Cardiac muscle cell (in vitro differentiated cells and primary cell): ENCODE measurements at regions not wholly inside any gene's neighbourhood (a gene's known extent, or its start where the extent isn't known, plus 50 kb on each side); places are given as distances from the start of the nearest gene placed in this dataset.

Experiments
- DNase-seq, 2 donors: peaks; one replicate each; pipeline versions ENCODE4 v3.0.0 to v3.0.0-alpha.2; 2010 to 2017; ENCODE audit warnings: low read depth in 1 of 2, low spot score in 1 of 2
- H3K27ac ChIP-seq: fragments of 200-600 bp; sonication (generic); 2 replicates; pipeline ENCODE4 v1.5.1; 2016
- H3K27me3 ChIP-seq: fragments of 200-600 bp; sonication (generic); 2 replicates; pipeline ENCODE4 v1.6.0; 2016; ENCODE audit warnings: control low read depth
- H3K36me3 ChIP-seq: fragments of 200-600 bp; sonication (generic); 2 replicates; pipeline ENCODE4 v1.5.1; 2016; ENCODE audit warnings: control low read depth
- H3K4me1 ChIP-seq: fragments of 200-600 bp; sonication (generic); 2 replicates; pipeline ENCODE4 v1.8.1; 2017; ENCODE audit warnings: low read depth, mild to moderate bottlenecking, mixed run types
- H3K4me3 ChIP-seq: fragments of 200-600 bp; sonication (generic); 2 replicates; pipeline ENCODE4 v1.5.1; 2016; ENCODE audit warnings: mild to moderate bottlenecking
- H3K9me3 ChIP-seq: fragments of 200-600 bp; sonication (generic); 2 replicates; pipeline ENCODE4 v1.5.1; 2017; ENCODE audit warnings: low read depth, mild to moderate bottlenecking, control low read depth
- TF ChIP-seq, protein P1 (sequence below): IDR thresholded peaks from 2 replicates; pipeline ENCODE4 v1.5.1; 2012; ENCODE audit warnings: low read depth, mild to moderate bottlenecking, low read length

DNA sequence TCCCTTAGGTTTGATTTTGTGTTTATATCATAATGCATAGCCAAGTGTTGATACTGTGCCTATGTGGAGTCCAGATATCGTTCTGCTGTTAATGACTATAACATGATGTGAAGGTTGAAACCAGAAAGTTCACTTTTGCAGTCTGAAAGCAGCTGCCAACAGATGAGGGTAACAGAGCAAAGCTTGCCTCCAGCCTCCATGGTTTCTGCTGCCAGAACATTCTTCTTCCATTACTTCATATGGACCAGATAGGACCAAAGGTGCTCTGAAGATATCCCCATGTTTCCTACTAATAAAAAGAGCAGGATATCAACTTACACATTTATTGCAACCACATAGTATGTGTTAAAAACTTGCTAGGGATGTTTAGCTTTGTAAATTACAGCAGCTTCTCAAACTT, 394.1 kb downstream of the SPRY1 start:
- Histone ChIP-seq H3K27ac (no peak overlapping the region), H3K9me3 (no peaks in the 10 kb centered on the region), H3K36me3 (no peaks in the 10 kb centered on the region), H3K27me3 (no peaks in the 10 kb centered on the region), H3K4me1 (no peaks in the 10 kb centered on the region), H3K4me3 (no peak overlapping the region)
- DNase-seq = no peak
- TF ChIP-seq, protein P1, sequence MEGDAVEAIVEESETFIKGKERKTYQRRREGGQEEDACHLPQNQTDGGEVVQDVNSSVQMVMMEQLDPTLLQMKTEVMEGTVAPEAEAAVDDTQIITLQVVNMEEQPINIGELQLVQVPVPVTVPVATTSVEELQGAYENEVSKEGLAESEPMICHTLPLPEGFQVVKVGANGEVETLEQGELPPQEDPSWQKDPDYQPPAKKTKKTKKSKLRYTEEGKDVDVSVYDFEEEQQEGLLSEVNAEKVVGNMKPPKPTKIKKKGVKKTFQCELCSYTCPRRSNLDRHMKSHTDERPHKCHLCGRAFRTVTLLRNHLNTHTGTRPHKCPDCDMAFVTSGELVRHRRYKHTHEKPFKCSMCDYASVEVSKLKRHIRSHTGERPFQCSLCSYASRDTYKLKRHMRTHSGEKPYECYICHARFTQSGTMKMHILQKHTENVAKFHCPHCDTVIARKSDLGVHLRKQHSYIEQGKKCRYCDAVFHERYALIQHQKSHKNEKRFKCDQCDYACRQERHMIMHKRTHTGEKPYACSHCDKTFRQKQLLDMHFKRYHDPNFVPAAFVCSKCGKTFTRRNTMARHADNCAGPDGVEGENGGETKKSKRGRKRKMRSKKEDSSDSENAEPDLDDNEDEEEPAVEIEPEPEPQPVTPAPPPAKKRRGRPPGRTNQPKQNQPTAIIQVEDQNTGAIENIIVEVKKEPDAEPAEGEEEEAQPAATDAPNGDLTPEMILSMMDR = no peak

DNA sequence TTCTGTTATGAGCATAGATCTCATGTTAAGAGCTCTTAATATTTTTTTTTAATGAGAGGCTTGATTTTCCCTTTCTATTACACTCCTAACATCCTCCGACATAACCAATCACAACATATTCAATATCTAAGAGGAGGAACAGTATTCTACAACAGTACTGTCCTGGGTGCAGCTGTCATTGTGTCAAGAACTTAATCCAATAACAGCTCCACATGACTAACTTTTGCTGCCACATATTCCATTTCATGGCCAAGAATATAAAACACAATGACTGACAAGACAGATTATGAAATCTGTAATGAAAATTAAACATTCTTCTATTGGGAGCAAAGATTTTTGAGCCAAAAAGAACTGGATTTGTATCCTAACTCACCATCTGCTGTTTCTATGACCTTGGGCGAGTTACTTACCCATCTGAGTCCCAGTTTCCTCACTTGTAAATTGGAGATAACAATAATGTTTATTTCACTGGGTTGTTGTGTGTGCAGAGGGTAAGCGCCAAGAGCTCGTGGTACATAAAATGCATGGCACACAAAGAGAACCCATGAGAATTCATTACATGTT, 405.6 kb downstream of the SPRY1 start:
- TF ChIP-seq, protein P1 = no peak
- Histone ChIP-seq H3K4me1 (peaks cover 8% of the 10 kb centered on the region), H3K27ac (no peak overlapping the region), H3K4me3 (no peak overlapping the region), H3K9me3 (no peaks in the 10 kb centered on the region), H3K36me3 (no peaks in the 10 kb centered on the region), H3K27me3 (no peaks in the 10 kb centered on the region)
- DNase-seq = no peak

DNA sequence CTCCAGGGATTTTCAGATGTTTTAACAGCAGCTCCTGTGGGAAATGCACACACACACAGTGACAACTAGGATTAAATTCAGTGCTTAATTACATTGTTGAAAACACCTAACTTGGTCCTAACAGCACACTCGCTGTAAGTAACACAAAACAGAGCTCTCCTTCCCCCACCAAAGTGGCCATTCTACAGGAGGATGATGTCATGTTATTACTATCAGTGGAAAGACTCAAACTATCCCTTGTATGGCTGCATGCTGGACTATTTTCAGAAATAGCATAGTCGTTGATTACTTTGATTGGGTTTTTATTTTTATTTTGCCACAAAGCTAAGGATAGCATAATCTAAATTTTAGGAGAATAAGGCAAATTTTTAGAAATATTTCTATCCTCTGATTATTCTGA, 406.3 kb downstream of the SPRY1 start:
- no peaks in the 10 kb centered on the region for H3K36me3 ChIP-seq
- H3K27ac ChIP-seq = peak overlapping the region; percentile 25
- H3K4me3 ChIP-seq = no peak overlapping the region
- H3K4me1 ChIP-seq = peaks cover 8% of the 10 kb centered on the region
- DNase-seq = no peak
- TF ChIP-seq, protein P1 = no peak
- H3K27me3 ChIP-seq = no peaks in the 10 kb centered on the region
- no peaks in the 10 kb centered on the region for H3K9me3 ChIP-seq

DNA sequence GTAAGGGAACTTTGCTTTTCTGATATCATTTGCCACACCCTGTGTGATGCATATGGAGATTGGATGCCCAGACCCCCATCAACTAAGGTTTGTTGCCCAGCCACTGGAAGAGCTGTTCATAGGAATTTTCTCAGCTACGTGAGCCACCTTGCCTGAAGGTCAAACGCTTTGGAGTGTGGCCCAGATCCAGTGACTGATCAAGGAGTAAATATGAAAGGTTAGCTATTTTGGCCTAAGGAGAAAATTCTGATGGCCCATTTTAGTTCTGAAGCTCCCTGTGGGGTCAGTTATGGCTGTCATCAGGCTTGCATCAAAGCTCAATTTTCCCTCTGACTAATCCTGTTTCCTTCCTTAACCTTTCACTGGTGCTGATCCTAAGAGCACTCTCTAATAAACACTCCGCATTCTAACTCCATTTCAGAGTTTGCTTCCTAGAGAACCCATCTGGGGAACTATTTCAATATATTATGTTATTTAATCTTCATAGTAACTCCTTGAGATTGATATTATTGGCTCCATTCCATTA, 407.7 kb downstream of the SPRY1 start:
- peaks cover 8% of the 10 kb centered on the region for H3K4me1 ChIP-seq
- no peaks in the 10 kb centered on the region for H3K27me3 ChIP-seq
- no peaks in the 10 kb centered on the region for H3K9me3 ChIP-seq
- no peaks in the 10 kb centered on the region for H3K36me3 ChIP-seq
- no peak for DNase-seq
- H3K4me3 ChIP-seq = no peak overlapping the region
- TF ChIP-seq, protein P1 = no peak
- no peak overlapping the region for H3K27ac ChIP-seq

DNA sequence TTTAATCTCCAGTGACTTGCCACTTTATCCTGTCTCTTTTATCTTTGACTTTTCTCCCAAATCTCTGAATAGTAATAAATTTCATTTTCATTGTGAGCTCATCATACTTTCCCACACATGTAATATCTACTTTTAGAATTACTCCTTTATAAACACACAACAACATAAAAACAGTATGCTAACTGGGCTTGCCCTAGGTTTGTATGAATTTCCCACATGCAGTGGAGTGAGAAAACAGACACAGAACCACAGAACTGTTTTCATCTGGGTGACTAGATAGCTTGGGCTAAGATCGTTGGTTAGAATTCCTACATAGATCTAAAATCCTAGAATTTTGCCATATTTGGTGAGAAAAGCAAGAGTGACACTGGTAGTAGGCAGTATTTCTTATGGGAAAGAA, 409.5 kb downstream of the SPRY1 start:
- Histone ChIP-seq H3K27ac (no peak overlapping the region), H3K4me1 (peaks cover 8% of the 10 kb centered on the region), H3K9me3 (no peaks in the 10 kb centered on the region)

More for the DNA sequence above, 409.5 kb downstream of the SPRY1 start:
- TF ChIP-seq, protein P1 = no peak
- DNase-seq = no peak
- H3K4me3 ChIP-seq = no peak overlapping the region
- no peaks in the 10 kb centered on the region for H3K36me3 ChIP-seq
- H3K27me3 ChIP-seq = no peaks in the 10 kb centered on the region
